IMR-90 (cell line): ENCODE measurements at regions not wholly inside any gene's neighbourhood (a gene's known extent, or its start where the extent isn't known, plus 50 kb on each side); places are given as distances from the start of the nearest gene placed in this dataset.

Experiments used
- ATAC-seq: fragments of 200-7000 bp; cut with Tn5 transposase; 2 replicates; pipeline ENCODE4 v1.9.1; 2020; ENCODE audit warnings: low read depth, mild to moderate bottlenecking, moderate library complexity
- BruUV-seq: library from RNA; stranded (reverse); fragments of 400-500 nt; replicated peaks from 2 replicates; lab custom pipeline; 2021; lab: Mats Ljungman, UMichigan
- CTCF ChIA-PET: fragments of 300-600 bp; formaldehyde crosslinking; extraction: SDS; loops from one replicate; lab custom pipeline; 2021; ENCODE audit warnings: antibody characterized with exemption; lab: Yijun Ruan, JAX
- POLR2A ChIA-PET: fragments of 300-600 bp; sonication (Branson Sonifier 250); formaldehyde crosslinking; loops from one replicate; lab custom pipeline; 2022; ENCODE audit warnings: antibody characterized with exemption; ENCODE audit not compliant: unreplicated experiment; lab: Charles Lee
- DNase-seq: peaks from one replicate; pipeline ENCODE4 v3.0.0; 2013
- H2AFZ ChIP-seq: replicated peaks from 2 replicates; pipeline ENCODE3; 2013; ENCODE audit warnings: low read length, mild to moderate bottlenecking; ENCODE audit not compliant: poor library complexity
- H2AK5ac ChIP-seq: 2 replicates; pipeline ENCODE4 v1.6.1; 2013; ENCODE audit warnings: low read depth, low read length, inconsistent platforms
- H2AK9ac ChIP-seq: replicated peaks from 2 replicates; pipeline ENCODE3; 2013; ENCODE audit warnings: mild to moderate bottlenecking, low read depth, low read length, moderate library complexity; ENCODE audit not compliant: poor library complexity
- H2BK120ac ChIP-seq: 2 replicates; pipeline ENCODE4 v1.6.1; 2013; ENCODE audit warnings: low read depth, low read length, inconsistent platforms
- H2BK15ac ChIP-seq: 3 replicates; pipeline ENCODE4 v1.6.1; 2013; ENCODE audit warnings: low read depth, low read length, inconsistent platforms
- H2BK20ac ChIP-seq: 2 replicates; pipeline ENCODE4 v1.6.1; 2013; ENCODE audit warnings: low read depth, mild to moderate bottlenecking, inconsistent platforms, low read length, moderate library complexity
- H2BK5ac ChIP-seq: 2 replicates; pipeline ENCODE4 v1.6.1; 2013; ENCODE audit warnings: mild to moderate bottlenecking, low read depth, low read length, inconsistent platforms; ENCODE audit not compliant: poor library complexity, severe bottlenecking
- H3K14ac ChIP-seq: replicated peaks from 2 replicates; pipeline ENCODE4 v1.6.1; 2013; ENCODE audit warnings: low read depth, low read length, inconsistent platforms
- H3K18ac ChIP-seq: 2 replicates; pipeline ENCODE4 v1.6.1; 2013; ENCODE audit warnings: low read depth, low read length, control low read depth
- H3K23ac ChIP-seq: 2 replicates; pipeline ENCODE4 v1.6.1; 2013; ENCODE audit warnings: low read depth, low read length, inconsistent platforms
- H3K27ac ChIP-seq: 2 replicates; pipeline ENCODE4 v1.5.1; 2013; ENCODE audit warnings: mild to moderate bottlenecking, control low read depth, low read length; ENCODE audit not compliant: insufficient read depth
- H3K27me3 ChIP-seq: 2 replicates; pipeline ENCODE4 v1.6.1; 2013; ENCODE audit warnings: low read length; ENCODE audit not compliant: control insufficient read depth, insufficient read depth
- H3K36me3 ChIP-seq: 2 replicates; pipeline ENCODE4 v1.6.1; 2013; ENCODE audit warnings: low read length, mixed read lengths; ENCODE audit not compliant: control insufficient read depth, insufficient read depth
- H3K4ac ChIP-seq: 2 replicates; pipeline ENCODE4 v1.6.1; 2013; ENCODE audit warnings: low read depth, low read length, inconsistent platforms
- H3K4me1 ChIP-seq: 2 replicates; pipeline ENCODE4 v1.6.1; 2013; ENCODE audit warnings: low read length, mixed read lengths; ENCODE audit not compliant: control insufficient read depth, insufficient read depth
- H3K4me2 ChIP-seq: 2 replicates; pipeline ENCODE4 v1.6.1; 2013; ENCODE audit warnings: low read depth, mild to moderate bottlenecking, control low read depth, low read length, moderate library complexity
- H3K4me3 ChIP-seq: 2 replicates; pipeline ENCODE4 v1.5.1; 2013; ENCODE audit warnings: low read depth, mild to moderate bottlenecking, control low read depth, low read length, moderate library complexity; ENCODE audit not compliant: insufficient read depth
- H3K56ac ChIP-seq: 2 replicates; pipeline ENCODE4 v1.6.1; 2013; ENCODE audit warnings: low read length, inconsistent platforms; ENCODE audit not compliant: insufficient read depth; ENCODE audit errors: extremely low read depth
- H3K79me1 ChIP-seq, 2 experiments: 2 replicates each; pipeline ENCODE4 v1.6.1; 2013; ENCODE audit warnings: low read length in 2 of 2, inconsistent platforms in 1 of 2, low read depth in 1 of 2
- H3K9ac ChIP-seq: 2 replicates; pipeline ENCODE4 v1.6.1; 2013; ENCODE audit warnings: low read depth, low read length, control low read depth
- H3K9me1 ChIP-seq: 2 replicates; pipeline ENCODE4 v1.6.1; 2013; ENCODE audit warnings: low read length, inconsistent platforms; ENCODE audit not compliant: insufficient read depth
- H3K9me3 ChIP-seq: 2 replicates; pipeline ENCODE4 v1.6.1; 2013; ENCODE audit warnings: low read length; ENCODE audit not compliant: control insufficient read depth, insufficient read depth
- H4K20me1 ChIP-seq: 2 replicates; pipeline ENCODE4 v1.6.1; 2013; ENCODE audit warnings: low read length, inconsistent platforms; ENCODE audit not compliant: insufficient read depth
- H4K5ac ChIP-seq: 2 replicates; pipeline ENCODE4 v1.6.1; 2013; ENCODE audit warnings: mild to moderate bottlenecking, low read depth, low read length, control low read depth
- H4K8ac ChIP-seq, 2 experiments: 2 replicates each; pipeline ENCODE4 v1.6.1; 2013; ENCODE audit warnings: low read depth in 2 of 2, low read length in 2 of 2, control low read depth in 1 of 2, inconsistent platforms in 1 of 2
- H4K91ac ChIP-seq: 2 replicates; pipeline ENCODE4 v1.6.1; 2013; ENCODE audit warnings: low read depth, low read length, inconsistent platforms; ENCODE audit not compliant: insufficient read depth
- BHLHE40 ChIP-seq: fragments of 150-350 bp; IDR thresholded peaks from 2 replicates; pipeline ENCODE4 v1.6.1; 2016; ENCODE audit warnings: mild to moderate bottlenecking, low read depth, low read length
- CEBPB ChIP-seq: IDR thresholded peaks from 2 replicates; pipeline ENCODE4 v1.6.1; 2012; ENCODE audit warnings: low read depth, low read length, improper control_type of control experiment
- CHD1 ChIP-seq: IDR thresholded peaks from 2 replicates; pipeline ENCODE4 v1.6.1; 2012; ENCODE audit warnings: low read depth, low read length, improper control_type of control experiment
- FOS ChIP-seq: fragments of 150-350 bp; IDR thresholded peaks from 2 replicates; pipeline ENCODE4 v1.6.1; 2016; ENCODE audit warnings: low read depth, low read length
- MAFK ChIP-seq: IDR thresholded peaks from 2 replicates; pipeline ENCODE4 v1.6.1; 2012; ENCODE audit warnings: low read depth, low read length, improper control_type of control experiment
- MAZ ChIP-seq: IDR thresholded peaks from 2 replicates; pipeline ENCODE4 v1.6.1; 2012; ENCODE audit warnings: low read depth, mild to moderate bottlenecking, low read length, improper control_type of control experiment, moderate library complexity, borderline replicate concordance
- MXI1 ChIP-seq: IDR thresholded peaks from 2 replicates; pipeline ENCODE4 v1.6.1; 2012; ENCODE audit warnings: low read depth, mild to moderate bottlenecking, low read length, moderate library complexity, borderline replicate concordance
- NFE2L2 ChIP-seq: fragments of 150-350 bp; IDR thresholded peaks from 2 replicates; pipeline ENCODE4 v1.6.1; 2016; ENCODE audit warnings: low read depth, mild to moderate bottlenecking, low read length
- POLR2A ChIP-seq: IDR thresholded peaks from 2 replicates; pipeline ENCODE4 v1.6.1; 2012; ENCODE audit warnings: mild to moderate bottlenecking, low read depth, low read length
- RAD21 ChIP-seq: IDR thresholded peaks from 2 replicates; pipeline ENCODE4 v1.6.1; 2012; ENCODE audit warnings: low read length, improper control_type of control experiment
- RCOR1 ChIP-seq: IDR thresholded peaks from 2 replicates; pipeline ENCODE4 v1.6.1; 2012; ENCODE audit warnings: mild to moderate bottlenecking, low read length, improper control_type of control experiment; ENCODE audit not compliant: insufficient replicate concordance
- RFX5 ChIP-seq: IDR thresholded peaks from 2 replicates; pipeline ENCODE4 v1.8.0; 2012; ENCODE audit warnings: low read depth, mild to moderate bottlenecking, low read length, moderate library complexity
- SMC3 ChIP-seq: fragments of 150-350 bp; IDR thresholded peaks from 2 replicates; pipeline ENCODE4 v1.6.1; 2016; ENCODE audit warnings: low read depth, mild to moderate bottlenecking, antibody characterized with exemption, low read length, moderate library complexity
- USF2 ChIP-seq: fragments of 150-350 bp; IDR thresholded peaks from 2 replicates; pipeline ENCODE4 v1.6.1; 2017; ENCODE audit warnings: mild to moderate bottlenecking, antibody characterized with exemption, low read length, low read depth
- whole genome bisulfite sequencing, 2 experiments: methylation state at CpG; one replicate each; pipeline versions ENCODE4 v1.1.5 to v1.1.7; 2013; ENCODE audit warnings: missing lambda C conversion rate in 2 of 2; ENCODE audit not compliant: insufficient read length in 1 of 2; ENCODE audit errors: extremely low coverage in 2 of 2; 5-methylcytosine and 5-hydroxymethylcytosine counted together
- dilution Hi-C: fragments of 300-500 bp; cut with HindIII; formaldehyde crosslinking; loops from one replicate; pipeline ENCODE4 v1.14.3; 2018; ENCODE audit warnings: low sequenced_read_pairs; ENCODE audit not compliant: unreplicated experiment
- in situ Hi-C: fragments of 300-500 bp; cut with MboI; formaldehyde crosslinking; loops from 3 replicates; pipeline ENCODE4 v1.14.3; 2019; ENCODE audit warnings: low sequenced_read_pairs, inconsistent platforms, mixed read lengths
- intact Hi-C: fragments of 100-400 bp; cut with micrococcal nuclease; formaldehyde crosslinking; loops from 2 replicates; pipeline ENCODE4 v1.10.0; 2022
- TF ChIP-seq, protein P1 (sequence below): fragments of 150-350 bp; IDR thresholded peaks from 2 replicates; pipeline ENCODE4 v1.6.1; 2016; ENCODE audit warnings: low read depth, mild to moderate bottlenecking, low read length, moderate library complexity, borderline replicate concordance
- TF ChIP-seq, protein P2 (sequence below): conservative IDR thresholded peaks from 2 replicates; pipeline ENCODE4 v1.5.1; 2012; ENCODE audit warnings: mild to moderate bottlenecking, low read depth, low read length, improper control_type of control experiment

GRCh38 chr7:25788961-25789620 is 362.9 kb upstream of the NFE2L3 start:
- no peak overlapping the region for H3K18ac ChIP-seq
- H3K27ac ChIP-seq, result no peak overlapping the region
- no peaks in the 10 kb centered on the region for H3K27me3 ChIP-seq
- H2BK120ac ChIP-seq, result no peak overlapping the region
- TF ChIP-seq RCOR1, result no peak
- no peak for TF ChIP-seq MXI1
- no peak for TF ChIP-seq POLR2A
- TF ChIP-seq, protein P1, sequence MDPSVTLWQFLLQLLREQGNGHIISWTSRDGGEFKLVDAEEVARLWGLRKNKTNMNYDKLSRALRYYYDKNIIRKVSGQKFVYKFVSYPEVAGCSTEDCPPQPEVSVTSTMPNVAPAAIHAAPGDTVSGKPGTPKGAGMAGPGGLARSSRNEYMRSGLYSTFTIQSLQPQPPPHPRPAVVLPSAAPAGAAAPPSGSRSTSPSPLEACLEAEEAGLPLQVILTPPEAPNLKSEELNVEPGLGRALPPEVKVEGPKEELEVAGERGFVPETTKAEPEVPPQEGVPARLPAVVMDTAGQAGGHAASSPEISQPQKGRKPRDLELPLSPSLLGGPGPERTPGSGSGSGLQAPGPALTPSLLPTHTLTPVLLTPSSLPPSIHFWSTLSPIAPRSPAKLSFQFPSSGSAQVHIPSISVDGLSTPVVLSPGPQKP, result no peak
- no peak for TF ChIP-seq NFE2L2
- TF ChIP-seq RAD21, result no peak
- no peak for TF ChIP-seq CHD1
- TF ChIP-seq FOS, result no peak
- no peak for TF ChIP-seq MAFK
- TF ChIP-seq USF2, result no peak
- TF ChIP-seq, protein P2, sequence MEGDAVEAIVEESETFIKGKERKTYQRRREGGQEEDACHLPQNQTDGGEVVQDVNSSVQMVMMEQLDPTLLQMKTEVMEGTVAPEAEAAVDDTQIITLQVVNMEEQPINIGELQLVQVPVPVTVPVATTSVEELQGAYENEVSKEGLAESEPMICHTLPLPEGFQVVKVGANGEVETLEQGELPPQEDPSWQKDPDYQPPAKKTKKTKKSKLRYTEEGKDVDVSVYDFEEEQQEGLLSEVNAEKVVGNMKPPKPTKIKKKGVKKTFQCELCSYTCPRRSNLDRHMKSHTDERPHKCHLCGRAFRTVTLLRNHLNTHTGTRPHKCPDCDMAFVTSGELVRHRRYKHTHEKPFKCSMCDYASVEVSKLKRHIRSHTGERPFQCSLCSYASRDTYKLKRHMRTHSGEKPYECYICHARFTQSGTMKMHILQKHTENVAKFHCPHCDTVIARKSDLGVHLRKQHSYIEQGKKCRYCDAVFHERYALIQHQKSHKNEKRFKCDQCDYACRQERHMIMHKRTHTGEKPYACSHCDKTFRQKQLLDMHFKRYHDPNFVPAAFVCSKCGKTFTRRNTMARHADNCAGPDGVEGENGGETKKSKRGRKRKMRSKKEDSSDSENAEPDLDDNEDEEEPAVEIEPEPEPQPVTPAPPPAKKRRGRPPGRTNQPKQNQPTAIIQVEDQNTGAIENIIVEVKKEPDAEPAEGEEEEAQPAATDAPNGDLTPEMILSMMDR, result no peak
- no peak for TF ChIP-seq CEBPB
- no peak for TF ChIP-seq SMC3
- no peak for TF ChIP-seq RFX5
- TF ChIP-seq MAZ, result no peak
- TF ChIP-seq BHLHE40, result no peak
- in situ Hi-C loops (no loop called here), dilution Hi-C loops (no loop called here), intact Hi-C loops (no loop called here)
- H3K14ac ChIP-seq, result no peak overlapping the region
- no peak overlapping the region for H4K8ac ChIP-seq
- ATAC-seq (no peak), DNase-seq (no peak)
- BruUV-seq, result no TSS peak
- no peaks in the 10 kb centered on the region for H3K36me3 ChIP-seq
- ChIA-PET POLR2A (no interaction called here), CTCF (no interaction called here)
- no peak overlapping the region for H2BK20ac ChIP-seq
- no peak overlapping the region for H3K9ac ChIP-seq
- H2BK5ac ChIP-seq, result no peak overlapping the region
- H3K9me3 ChIP-seq, result no peaks in the 10 kb centered on the region
- no peak overlapping the region for H2AK5ac ChIP-seq
- H3K4ac ChIP-seq, result no peak overlapping the region
- no peak overlapping the region for H3K4me2 ChIP-seq
- H3K4me3 ChIP-seq, result no peak overlapping the region
- H4K91ac ChIP-seq, result no peak overlapping the region
- no peak overlapping the region for H2AK9ac ChIP-seq
- no peak overlapping the region for H4K5ac ChIP-seq
- H3K9me1 ChIP-seq, result no peaks in the 10 kb centered on the region
- H2BK15ac ChIP-seq, result no peak overlapping the region
- no CpG with 5 or more reads among the region's 3 CpGs for WGBS, 2 experiments
- no peak overlapping the region for H3K23ac ChIP-seq
- peaks cover 8% of the 10 kb centered on the region; the same call in 1 of the 2 replicates for H3K4me1 ChIP-seq
- H3K56ac ChIP-seq, result no peak overlapping the region
- H3K79me1 ChIP-seq, result no peaks in the 10 kb centered on the region
- no peaks in the 10 kb centered on the region for H4K20me1 ChIP-seq
- no peak overlapping the region for H2AFZ ChIP-seq
